Midbrain (tissue), 1 donor: ENCODE measurements at regions not wholly inside any gene's neighbourhood (a gene's known extent, or its start where the extent isn't known, plus 50 kb on each side); places are given as distances from the start of the nearest gene placed in this dataset.
"Not testable (repeated sequence)": the region's sequence is repeated elsewhere in the genome, so short reads cannot be mapped to it uniquely, and the experiment has no call there.

Experiments
- DNase-seq: peaks from one replicate; lab custom pipeline; 2025; lab: John Stamatoyannopoulos, UW

DNA sequence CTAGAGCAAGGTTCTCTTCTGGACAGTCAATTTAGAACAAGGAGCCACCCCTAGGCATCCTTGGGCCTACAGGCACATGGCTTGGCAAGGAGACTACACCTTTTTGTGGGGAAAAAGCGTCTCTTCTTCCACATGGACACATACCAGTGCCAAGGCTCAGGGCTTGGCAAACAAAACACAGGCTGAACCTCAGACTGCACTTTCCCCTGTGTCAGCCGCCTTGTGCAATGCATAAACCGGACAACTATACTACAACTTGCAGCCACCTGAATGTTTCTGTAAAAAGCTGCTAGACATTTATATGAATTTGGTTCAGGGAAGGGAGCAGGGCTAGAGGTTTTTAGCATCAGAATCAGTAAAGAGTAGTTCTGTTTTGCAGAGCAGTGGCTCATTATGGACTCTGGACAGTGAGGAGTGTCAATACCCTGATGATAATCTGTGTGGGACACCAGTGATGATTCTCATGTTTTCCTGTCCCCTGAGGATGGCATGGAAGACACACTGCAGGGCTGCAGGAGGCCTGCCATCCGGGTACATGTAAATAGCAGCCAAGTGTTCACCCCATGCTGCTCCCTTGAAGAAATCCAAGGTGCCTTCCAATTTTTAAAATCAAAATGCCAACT is 118.9 kb downstream of the GATA3 start:
- DNase-seq = no peak

DNA sequence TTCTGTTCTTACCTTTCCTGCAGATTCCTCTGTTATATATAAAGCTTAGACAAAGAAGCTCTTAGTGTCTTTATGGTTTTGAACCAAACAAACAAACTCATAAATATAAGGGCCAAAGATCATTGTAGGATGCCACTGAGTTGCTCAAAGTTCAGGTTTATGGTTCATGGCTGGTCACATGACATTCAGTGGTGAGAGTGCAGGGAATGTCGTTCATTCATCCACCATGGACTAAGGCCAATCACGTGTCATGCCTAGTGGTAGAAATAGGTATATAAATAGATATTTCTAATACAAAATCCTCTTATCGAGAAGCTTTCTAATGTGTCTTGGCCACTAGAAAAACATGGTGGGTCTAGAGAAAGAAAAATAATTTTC is 119.4 kb downstream of the GATA3 start:
- no peak for DNase-seq

DNA sequence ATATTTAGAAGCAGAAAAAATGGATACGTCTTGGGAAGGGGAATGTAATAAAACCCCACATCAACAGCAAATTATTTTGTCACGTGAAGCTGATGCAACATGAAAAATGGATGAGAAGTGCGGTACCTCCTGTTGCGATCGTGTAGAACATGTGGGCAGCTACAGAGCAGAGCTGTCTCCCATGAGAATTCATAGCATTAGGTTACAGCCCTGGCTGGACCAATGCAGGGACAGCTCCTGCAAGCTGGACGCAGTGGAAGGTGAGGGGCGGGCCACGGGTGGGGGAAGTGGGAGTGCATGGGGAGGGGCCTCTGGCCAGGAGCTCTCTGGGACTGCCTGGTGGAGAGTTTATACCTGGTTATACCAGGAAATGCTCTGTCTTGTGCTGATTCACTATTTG is 120.3 kb downstream of the GATA3 start:
- no peak for DNase-seq

DNA sequence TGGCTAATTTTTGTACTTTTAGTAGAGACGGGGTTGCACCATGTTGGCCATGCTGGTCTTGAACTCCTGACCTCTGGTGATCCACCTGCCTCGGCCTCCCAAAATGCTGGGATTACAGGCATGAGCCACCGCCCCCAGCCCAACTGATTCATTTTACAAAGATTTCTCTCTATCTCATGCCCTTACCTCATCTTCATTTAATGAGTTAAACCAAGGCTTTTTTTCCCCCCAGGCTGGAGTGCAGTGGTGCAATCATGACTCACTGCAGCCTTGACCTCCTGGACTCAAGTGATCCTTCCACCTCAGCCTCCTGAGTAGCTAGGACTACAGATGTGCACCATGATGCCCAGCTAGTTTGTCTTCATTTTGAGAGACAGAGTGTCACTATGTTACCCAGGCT is 123.0 kb downstream of the GATA3 start:
- DNase-seq = not testable (repeated sequence)

DNA sequence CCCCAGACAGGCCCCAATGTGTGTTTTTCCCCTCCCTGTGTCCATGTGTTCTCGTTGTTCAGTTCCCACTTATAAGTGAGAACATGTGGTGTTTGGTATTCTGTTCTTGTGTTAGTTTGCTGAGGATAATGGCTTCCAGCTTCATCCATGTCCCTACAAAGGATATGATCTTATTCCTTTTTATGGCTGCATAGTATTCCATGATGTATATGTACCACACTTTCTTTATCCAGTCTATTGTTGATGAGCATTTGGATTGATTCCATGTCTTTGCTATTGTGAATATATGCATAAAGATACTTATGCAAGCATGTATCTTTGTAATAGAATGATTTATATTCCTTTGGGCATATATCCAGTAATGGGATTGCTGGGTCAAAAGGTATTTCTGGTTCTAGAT is 125.3 kb downstream of the GATA3 start:
- DNase-seq = not testable (repeated sequence)

DNA sequence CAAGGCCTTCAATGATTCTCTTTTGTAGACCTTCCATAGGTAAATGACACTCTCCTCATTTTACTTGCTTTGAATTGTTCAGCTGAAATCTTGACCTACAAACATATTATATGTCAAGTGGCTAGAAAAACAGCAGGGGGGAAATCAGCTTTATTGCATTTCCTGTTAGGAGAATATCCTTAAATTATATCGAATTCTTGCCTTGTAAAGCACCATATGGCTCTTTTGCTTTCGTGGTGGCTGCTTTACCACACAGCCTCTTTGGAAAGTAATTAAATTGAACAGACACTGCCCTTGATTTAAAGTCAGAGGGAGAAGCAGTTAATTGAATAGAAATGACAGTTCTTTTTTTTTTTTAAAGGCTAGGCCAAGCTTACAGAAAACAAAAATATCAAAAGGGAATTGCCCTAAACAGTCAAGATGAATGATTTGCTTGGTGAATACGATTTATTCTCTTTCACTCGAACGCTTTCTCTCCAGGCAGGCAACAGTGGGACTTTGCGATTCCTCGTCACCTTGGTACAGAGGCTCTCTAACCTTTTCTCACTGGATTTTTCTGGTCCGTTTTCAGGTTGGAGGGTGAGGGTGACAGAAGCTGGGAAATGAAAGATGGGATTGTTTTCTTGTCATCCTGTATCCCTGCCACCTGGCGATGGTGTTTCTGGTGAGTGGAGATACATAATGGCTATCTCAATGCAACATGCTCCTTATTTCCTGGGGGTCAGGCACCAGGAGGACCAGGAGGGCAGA is 126.0 kb downstream of the GATA3 start:
- DNase-seq = no peak

DNA sequence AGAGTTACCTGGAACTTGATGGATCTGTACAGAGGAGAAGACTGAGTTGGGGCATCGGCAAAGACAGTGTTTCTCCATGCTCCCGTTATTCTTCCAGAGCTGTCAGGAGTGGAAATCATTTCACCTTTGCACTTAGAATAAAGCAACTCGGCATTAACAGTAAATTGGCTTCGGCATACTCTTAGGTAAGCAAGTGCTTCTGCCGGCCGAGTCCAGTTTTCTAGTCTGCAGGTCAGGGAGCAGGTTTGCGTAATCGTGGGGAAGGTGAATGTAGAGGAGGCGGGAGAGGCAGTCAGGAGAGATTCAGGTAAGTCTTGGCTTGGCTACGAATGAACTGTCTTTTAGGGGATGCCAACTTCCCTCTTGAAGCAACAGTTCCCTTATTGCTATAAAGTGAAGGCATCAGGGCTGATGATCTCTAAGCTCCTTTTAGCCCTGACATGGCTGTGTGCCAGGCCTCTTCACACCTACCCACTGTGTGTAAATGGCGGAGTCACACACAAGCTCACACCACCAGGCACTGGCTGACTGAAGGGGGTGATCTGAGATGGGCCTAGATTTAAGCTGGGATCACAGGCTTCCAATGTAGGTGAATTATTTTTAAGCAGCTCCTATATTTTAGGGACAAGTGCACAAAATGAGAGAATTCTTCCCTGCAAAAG is 127.1 kb downstream of the GATA3 start:
- DNase-seq = no peak

DNA sequence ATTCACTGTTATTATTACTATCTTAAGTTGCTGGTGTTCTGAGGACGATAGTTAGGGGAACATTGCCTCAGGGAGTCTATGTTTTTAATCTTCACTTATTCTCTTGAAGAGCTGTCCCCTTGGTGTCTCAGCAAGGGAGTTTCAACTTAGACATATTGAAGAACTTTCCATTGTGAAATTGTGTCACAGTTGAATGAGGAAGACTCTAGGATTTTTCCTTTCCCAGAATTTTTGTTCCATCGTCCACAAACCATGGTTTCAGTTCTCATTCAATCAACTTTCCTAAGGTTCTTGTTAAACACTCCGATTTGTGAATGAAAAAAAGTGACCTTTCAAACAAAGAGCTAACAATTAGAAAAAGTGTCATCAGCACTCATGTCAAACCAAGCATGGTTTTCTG is 128.3 kb downstream of the GATA3 start:
- no peak for DNase-seq

DNA sequence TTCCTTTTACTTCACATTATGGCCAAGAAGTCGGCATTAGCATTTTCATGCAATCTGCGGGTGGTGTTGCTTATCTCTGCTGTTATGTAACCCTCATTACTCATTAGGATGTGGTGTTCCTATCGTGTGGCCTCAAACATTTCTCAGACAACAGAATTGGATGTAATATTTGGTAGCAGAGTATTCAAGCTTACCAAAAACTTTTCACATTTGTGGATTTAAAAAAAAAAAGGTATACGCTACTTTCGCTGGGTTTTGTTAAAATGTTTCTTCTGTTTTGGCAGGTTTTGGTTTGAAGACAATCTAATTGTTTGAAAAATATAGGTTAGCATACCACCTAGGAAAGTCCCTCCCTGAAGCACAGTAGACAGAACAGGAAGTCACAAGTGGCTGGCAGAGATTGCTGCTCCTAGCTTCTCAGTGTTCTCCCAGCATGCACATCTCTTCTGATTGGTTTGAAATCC is 128.8 kb downstream of the GATA3 start:
- no peak for DNase-seq

DNA sequence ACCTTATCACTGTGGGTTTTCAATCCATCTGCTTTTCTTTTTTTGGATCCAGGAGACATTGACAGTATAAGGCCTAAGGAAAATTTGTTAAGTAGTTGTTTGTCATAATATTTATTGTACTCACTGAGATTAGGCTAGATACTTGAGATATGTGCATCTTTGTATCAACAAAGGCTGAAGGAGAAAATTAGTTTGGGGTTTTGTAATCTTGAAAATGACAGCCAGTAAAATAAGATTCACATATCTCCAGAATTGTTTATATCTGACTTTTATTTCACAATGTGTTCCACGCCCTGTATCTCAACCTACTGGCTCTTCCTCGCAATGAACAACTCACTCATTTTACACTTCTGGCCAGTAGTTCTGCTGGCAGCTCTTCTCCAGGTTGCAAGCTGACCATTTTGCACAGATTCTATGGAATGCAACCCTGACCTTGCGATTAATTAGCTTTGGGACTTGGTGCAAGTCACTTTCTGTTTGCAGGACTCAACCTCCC is 132.7 kb downstream of the GATA3 start:
- DNase-seq = no peak

DNA sequence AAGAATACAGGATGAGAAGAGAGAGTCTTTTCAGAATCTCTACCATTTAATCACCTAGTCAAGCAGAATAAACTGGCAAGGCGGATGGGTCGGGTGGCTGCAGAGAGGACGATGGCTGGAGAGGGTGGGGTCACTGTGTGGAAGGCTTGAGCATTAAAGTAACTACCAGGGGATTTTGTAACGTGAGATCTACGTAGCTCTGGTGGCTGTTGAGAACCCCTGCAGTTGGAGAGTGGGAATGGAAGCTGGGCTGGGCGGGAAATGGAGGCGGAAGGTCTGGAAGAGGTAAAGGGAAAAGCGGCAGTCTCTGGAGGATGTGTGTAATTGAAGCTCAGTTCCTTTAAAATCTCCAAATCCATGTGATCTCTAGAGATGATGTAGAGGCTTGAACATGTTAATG is 135.0 kb downstream of the GATA3 start:
- no peak for DNase-seq

DNA sequence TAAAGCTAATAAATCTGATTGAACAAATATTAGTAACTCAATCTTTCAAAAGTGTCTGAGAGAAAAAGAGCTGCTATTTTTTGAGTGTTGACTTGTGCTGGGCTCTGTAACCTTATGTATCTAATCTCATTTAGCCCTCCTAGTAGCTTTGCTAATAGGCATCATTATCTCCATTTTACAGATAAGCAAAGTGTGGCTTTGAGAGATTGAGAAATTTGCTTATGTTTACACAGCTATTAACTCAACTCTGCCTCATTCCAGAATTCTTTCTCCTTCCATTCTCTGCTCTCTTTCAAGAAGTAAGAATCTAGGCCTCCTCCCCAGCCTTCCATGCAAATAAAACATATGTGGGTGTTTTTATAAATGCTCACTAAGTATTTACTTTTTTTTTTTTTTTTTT is 137.8 kb downstream of the GATA3 start:
- DNase-seq = no peak

DNA sequence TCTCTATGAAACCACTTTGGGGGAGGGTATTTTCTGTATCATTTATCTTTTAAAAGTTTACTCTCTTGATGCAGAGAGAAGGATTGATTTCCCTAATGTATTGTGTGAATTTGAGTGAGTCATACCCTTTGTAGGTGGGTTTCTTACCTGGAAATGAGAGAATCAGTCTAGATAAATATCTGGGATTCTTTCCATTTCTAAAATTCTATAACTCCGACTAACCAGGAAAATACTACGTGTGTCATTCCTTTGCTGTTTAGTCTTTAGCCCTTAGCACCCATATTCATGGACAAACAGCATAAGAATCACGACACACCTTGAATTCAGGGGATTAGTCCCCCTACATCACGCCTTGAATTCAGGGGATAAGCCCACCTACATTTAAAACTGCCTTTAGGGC is 139.1 kb downstream of the GATA3 start:
- DNase-seq = no peak

DNA sequence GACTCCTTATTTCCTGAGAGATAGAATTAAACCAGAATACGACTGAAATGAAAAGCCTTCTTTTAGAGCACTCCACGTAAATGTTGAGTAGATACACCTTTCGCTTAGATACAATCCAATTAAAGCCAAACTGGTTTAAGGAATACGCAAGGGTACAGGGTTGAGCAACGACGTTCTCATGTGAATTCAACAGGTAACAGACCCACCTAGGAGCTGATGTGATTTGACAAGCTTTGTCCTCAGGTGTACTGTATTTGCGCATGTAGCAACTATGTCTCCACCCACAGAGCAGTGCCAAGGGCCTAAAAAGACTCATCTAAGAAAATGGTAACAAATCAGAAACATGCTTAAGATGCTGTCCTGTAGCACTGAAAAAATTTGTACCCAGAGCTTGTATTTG is 139.6 kb downstream of the GATA3 start:
- no peak for DNase-seq

DNA sequence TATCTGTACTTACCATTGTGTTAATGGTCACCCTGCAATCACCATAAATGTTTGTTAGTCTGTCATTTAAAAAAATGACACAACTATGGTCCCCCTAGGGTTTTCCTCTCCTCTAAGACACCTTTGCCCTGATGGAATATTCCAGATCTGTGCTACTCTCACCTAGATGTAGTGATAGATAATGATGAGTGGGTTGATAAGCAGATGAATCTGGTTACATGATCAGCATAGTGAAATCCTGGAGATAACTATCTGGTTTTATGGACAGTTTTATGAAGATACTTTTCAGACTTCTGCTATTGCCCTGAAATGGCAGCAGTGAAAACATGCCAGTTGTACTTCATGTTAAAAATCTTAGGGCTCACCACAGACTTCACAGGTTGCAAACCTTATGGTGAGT is 152.4 kb downstream of the GATA3 start:
- DNase-seq = no peak

DNA sequence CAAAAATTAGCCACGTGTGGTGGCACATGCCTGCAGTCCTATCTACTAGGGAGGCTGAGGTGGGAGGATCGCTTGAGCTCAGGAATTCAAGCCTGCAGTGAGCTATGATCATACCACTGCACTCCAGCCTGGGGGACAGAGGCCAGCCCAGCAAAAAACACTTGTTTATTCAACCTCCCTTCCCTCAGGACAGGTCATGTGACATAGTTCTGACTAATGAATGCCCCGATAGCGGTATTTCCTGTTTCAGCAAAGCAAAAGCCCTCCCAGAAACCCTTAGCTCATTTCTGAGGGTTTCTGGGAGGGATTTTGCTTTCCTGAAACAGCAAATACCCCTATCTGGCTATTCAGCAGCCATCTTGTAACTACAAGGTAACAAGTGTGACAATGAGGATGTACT is 157.1 kb downstream of the GATA3 start:
- DNase-seq = no peak

DNA sequence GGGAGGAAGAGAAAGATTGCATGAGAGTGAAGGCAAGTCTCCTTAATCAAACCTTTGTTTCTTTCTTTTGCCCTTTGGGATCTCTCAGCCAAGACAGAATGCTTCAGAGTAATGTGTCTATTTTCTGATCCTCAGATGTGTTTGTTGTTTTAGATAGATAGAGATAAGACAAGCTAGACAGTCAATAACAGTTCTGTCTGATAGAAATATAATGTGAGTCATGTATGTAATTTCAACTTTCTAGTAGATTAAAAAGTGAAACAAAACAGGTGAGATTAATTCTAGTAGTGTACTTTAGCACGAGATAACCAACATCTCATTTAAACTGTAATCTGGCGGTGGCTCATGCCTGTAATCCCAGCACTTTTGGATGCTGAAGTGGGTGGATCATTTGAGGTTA is 159.2 kb downstream of the GATA3 start:
- no peak for DNase-seq

DNA sequence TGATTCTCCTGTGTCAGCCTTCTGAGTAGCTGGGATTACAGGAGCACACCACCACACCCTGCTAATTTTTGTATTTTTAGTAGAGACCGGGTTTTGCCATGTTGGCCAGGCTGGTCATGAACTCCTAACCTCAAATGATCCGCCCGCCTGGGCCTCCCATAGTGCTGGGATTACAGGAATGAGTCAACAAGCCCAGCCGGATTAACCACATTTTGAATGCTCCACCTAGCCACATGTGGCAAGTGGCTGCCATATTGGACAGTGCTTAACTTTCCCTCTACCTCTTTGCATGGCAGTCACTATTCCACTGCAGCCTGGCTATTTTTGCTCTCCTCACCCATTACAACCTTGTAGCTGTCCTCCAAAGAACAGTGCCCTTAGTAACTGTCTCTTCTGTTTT is 160.1 kb downstream of the GATA3 start:
- no peak for DNase-seq

DNA sequence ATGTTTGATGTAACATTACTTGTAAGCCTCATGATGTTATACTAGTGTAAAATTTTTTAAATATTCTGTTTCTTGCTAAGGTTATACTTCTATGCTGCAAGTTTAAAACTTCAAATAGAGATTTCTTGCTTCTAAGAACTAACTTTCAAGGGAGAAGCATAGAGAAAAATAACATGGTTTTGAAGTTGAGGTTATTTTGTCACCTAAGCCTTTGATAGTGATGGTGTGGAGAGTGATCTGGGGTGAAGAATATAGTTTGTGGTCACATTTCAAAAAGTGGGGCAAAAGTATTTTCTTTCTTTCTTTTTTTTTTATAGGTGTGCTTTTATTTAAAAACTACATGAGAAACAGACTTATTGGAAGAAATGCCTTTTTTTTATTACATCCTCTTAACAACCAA is 162.4 kb downstream of the GATA3 start:
- no peak for DNase-seq

DNA sequence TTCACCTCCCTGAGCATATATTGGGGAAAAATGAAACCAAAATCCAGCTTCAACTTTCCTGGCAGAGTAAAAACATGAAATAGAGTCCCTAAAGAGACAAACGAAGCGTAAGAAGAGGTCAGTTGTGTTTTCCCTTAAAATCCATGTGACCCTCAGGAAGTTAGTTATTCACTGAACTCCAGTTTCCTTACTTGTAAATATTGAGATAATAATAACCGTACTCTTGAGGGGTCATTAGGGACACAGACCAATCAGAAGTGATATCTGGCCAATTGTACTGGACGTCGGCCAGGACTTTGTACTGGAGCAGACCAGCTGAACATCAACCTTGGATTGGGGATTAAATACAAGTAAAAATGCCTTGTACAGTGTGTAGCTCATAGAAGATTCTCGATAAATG is 167.0 kb downstream of the GATA3 start:
- no peak for DNase-seq

DNA sequence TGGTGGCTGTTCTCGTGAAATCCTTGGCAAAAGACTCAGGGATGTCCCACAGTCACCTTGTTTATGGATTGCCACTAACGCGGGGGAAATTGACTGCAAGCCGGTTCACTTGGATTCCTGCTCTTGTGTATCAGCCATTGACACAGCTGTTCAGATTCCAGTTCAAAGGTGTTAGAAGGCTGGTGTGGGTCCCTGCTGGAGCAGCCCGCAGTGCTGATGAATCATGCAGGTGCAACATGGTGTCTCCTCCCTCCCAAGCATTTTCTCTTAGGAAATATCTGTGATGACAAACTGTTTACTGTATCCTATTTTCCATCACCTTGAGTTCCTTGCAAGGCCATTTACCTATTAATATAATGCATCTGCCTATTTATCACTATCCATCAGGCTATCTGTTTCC is 170.1 kb downstream of the GATA3 start:
- no peak for DNase-seq

DNA sequence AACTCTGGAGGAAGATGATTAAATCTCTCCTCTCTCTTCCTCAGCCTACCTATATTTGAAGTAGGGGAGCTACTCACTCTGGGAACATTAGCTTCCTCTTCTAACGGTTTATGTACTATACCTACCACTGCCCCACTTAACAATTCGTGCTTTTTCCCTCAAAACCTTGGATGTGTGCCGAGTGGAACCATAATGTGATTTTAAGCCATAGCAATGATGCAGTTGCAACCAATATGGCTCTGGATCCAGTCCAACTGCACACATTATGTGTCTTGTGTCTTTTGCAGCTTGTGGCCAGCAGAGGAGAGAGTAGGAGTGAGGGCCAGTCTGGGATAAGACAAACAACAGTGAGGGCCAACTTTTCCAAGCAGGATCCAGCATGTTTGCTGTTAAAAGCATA is 170.7 kb downstream of the GATA3 start:
- DNase-seq = no peak

DNA sequence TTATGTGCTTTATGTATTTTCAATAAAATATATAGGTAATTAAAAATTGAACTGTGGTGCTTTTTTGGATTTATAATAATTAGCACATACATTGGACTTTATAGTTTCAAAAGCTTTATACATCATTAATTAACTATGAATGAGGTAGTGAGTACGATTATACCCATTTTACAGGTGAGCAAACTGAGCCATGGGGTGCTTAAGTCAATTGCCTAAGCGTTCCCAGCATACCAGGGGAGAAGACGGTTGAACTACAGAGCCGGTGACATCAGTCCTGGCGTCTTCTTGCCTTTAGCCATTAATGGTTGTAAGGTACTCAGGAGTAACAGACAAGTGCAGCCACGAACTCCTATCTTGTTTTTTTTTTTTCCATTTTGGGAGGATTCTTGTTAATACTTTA is 172.8 kb downstream of the GATA3 start:
- DNase-seq = no peak
